A673 (cell line): ENCODE measurements at regions not wholly inside any gene's neighbourhood (a gene's known extent, or its start where the extent isn't known, plus 50 kb on each side); places are given as distances from the start of the nearest gene placed in this dataset.

ENCODE experiments used
- BruUV-seq: library from RNA; stranded (reverse); fragments of 400-500 nt; replicated peaks from 2 replicates; lab custom pipeline; 2021; lab: Mats Ljungman, UMichigan
- CTCF ChIA-PET: fragments of 300-600 bp; sonication (Branson Sonifier 250); formaldehyde crosslinking; loops from one replicate; lab custom pipeline; 2022; ENCODE audit warnings: antibody characterized with exemption; lab: Charles Lee
- POLR2A ChIA-PET: fragments of 300-600 bp; sonication (Branson Sonifier 250); formaldehyde crosslinking; loops from one replicate; lab custom pipeline; 2022; ENCODE audit warnings: antibody characterized with exemption; ENCODE audit not compliant: low non-redundant PET; lab: Charles Lee
- DNase-seq: peaks from one replicate; pipeline ENCODE4 v3.0.0-alpha.2; 2015; ENCODE audit warnings: low spot score
- H3K27ac ChIP-seq: fragments of 200-600 bp; sonication (generic); 2 replicates; pipeline ENCODE4 v1.5.1; 2016; ENCODE audit warnings: mixed run types, low read depth, mild to moderate bottlenecking, mixed read lengths, antibody characterized with exemption, low read length; ENCODE audit not compliant: poor library complexity, severe bottlenecking
- H3K27me3 ChIP-seq: fragments of 200-600 bp; sonication (generic); replicated peaks from 2 replicates; pipeline ENCODE4 v1.6.1; 2017; ENCODE audit warnings: mixed run types, low read depth, mild to moderate bottlenecking, mixed read lengths, antibody characterized with exemption, low read length; ENCODE audit not compliant: insufficient read depth, poor library complexity
- H3K36me3 ChIP-seq: fragments of 200-600 bp; sonication (generic); 2 replicates; pipeline ENCODE4 v1.6.1; 2016; ENCODE audit warnings: mixed run types, mild to moderate bottlenecking, mixed read lengths, antibody characterized with exemption, low read length; ENCODE audit not compliant: insufficient read depth, poor library complexity, severe bottlenecking
- H3K4me1 ChIP-seq: fragments of 200-600 bp; sonication (generic); 2 replicates; pipeline ENCODE4 v1.6.1; 2017; ENCODE audit warnings: mixed run types, mild to moderate bottlenecking, mixed read lengths, antibody characterized with exemption, low read length; ENCODE audit not compliant: insufficient read depth, poor library complexity, severe bottlenecking
- H3K4me3 ChIP-seq: fragments of 200-600 bp; sonication (generic); 2 replicates; pipeline ENCODE4 v1.5.1; 2016; ENCODE audit warnings: low read depth, mixed run types, mild to moderate bottlenecking, mixed read lengths, low read length; ENCODE audit not compliant: poor library complexity, severe bottlenecking
- H3K9me3 ChIP-seq: fragments of 200-600 bp; sonication (generic); 2 replicates; pipeline ENCODE4 v1.6.1; 2016; ENCODE audit warnings: mixed run types, low read depth, mild to moderate bottlenecking, mixed read lengths, antibody characterized with exemption, low read length; ENCODE audit not compliant: poor library complexity, severe bottlenecking
- EZH2 ChIP-seq: fragments of 200-600 bp; sonication (generic); IDR thresholded peaks from 2 replicates; pipeline ENCODE4 v1.6.1; 2017; ENCODE audit warnings: borderline replicate concordance, low read depth, mild to moderate bottlenecking, mixed read lengths, antibody characterized with exemption, low read length; ENCODE audit not compliant: poor library complexity, severe bottlenecking
- intact Hi-C: fragments of 100-400 bp; cut with micrococcal nuclease; formaldehyde crosslinking; loops from one replicate; pipeline ENCODE4 v1.10.0; 2022; ENCODE audit not compliant: unreplicated experiment
- TF ChIP-seq, protein P1 (sequence below): fragments of 300-800, 200-600 bp; sonication (generic); conservative IDR thresholded peaks from 2 replicates; pipeline ENCODE4 v1.5.1; 2017; ENCODE audit warnings: low read depth, mild to moderate bottlenecking, antibody characterized with exemption, low read length, moderate library complexity, mixed read lengths

DNA sequence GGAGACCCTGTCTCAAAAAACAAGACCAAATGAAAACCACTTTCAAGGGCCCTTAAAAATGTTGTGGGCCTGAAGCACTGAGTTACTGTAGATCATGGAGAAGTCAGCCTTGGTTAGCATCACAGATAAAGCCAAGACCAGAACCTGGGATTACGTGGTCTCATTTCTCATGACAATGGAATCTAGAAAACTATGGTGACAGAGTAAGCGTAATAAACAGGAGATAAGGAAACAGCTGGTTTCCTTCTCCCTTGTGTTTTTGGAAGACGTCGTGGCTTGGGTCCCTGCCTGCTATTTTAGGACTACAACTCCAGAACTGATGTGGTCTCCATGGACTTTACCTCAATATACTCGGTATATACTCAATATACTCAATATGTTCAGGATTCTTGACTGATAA, 180.7 kb upstream of the ZFHX3 start:
- H3K27ac ChIP-seq = no peak overlapping the region
- H3K36me3 ChIP-seq = no peaks in the 10 kb centered on the region

DNA sequence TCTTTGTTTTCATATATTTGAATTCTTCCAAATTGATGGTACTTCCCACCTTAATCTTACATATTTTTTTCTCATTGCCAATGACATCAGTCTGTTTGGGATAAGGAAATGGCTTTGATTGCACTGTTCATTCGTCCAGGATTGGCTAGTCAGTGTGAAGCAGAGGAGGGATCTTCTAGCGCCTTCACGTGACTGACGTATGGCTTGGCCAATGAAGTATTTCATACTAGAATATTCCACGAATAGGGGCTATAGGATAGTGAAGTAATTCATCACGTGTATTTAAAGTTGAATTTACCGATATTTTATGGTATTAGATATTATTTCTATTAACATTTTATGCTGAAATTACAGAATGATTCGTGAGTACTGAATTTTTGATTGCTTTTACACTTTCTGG, 178.7 kb upstream of the ZFHX3 start:
- Histone ChIP-seq H3K4me3 (no peak overlapping the region), H3K27me3 (no peaks in the 10 kb centered on the region), H3K27ac (no peak overlapping the region), H3K4me1 (no peaks in the 10 kb centered on the region), H3K36me3 (no peaks in the 10 kb centered on the region), H3K9me3 (no peaks in the 10 kb centered on the region)
- no TSS peak for BruUV-seq
- TF ChIP-seq EZH2 = no peak
- TF ChIP-seq, protein P1, sequence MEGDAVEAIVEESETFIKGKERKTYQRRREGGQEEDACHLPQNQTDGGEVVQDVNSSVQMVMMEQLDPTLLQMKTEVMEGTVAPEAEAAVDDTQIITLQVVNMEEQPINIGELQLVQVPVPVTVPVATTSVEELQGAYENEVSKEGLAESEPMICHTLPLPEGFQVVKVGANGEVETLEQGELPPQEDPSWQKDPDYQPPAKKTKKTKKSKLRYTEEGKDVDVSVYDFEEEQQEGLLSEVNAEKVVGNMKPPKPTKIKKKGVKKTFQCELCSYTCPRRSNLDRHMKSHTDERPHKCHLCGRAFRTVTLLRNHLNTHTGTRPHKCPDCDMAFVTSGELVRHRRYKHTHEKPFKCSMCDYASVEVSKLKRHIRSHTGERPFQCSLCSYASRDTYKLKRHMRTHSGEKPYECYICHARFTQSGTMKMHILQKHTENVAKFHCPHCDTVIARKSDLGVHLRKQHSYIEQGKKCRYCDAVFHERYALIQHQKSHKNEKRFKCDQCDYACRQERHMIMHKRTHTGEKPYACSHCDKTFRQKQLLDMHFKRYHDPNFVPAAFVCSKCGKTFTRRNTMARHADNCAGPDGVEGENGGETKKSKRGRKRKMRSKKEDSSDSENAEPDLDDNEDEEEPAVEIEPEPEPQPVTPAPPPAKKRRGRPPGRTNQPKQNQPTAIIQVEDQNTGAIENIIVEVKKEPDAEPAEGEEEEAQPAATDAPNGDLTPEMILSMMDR = no peak
- CTCF ChIA-PET = no interaction called here
- intact Hi-C loops = no loop called here
- DNase-seq = no peak
- POLR2A ChIA-PET = no interaction called here

More for the DNA sequence above, 180.7 kb upstream of the ZFHX3 start:
- no peak for DNase-seq
- H3K4me3 ChIP-seq = no peak overlapping the region
- no peak for TF ChIP-seq EZH2
- TF ChIP-seq, protein P1 = no peak
- intact Hi-C loops = no loop called here
- BruUV-seq = no TSS peak
- H3K27me3 ChIP-seq = no peaks in the 10 kb centered on the region
- ChIA-PET CTCF (no interaction called here), POLR2A (no interaction called here)
- H3K9me3 ChIP-seq = no peaks in the 10 kb centered on the region
- H3K4me1 ChIP-seq = peaks cover 14% of the 10 kb centered on the region

DNA sequence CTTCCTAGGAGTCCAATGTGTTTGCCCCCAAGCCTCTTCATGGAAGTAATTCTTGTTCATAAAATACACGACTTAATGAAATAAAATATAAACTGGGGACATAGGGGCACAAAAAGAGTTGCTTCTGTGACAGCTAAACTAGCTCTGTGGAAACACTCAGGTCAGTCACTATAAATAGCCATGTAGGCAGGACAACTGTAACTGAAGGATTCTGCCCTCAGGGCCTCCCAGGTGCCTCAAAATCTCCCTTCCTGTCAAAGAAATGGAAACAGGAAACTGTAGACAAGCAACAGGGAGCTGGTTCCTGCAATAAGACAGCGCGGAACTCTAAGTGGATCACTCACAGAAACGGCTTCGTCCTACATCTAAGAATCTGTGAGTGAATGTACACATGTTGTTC, 178.1 kb upstream of the ZFHX3 start:
- H3K4me1 ChIP-seq = no peaks in the 10 kb centered on the region
- CTCF ChIA-PET = no interaction called here
- intact Hi-C loops = no loop called here
- TF ChIP-seq, protein P1 = no peak
- TF ChIP-seq EZH2 = no peak
- no peaks in the 10 kb centered on the region for H3K9me3 ChIP-seq
- H3K27ac ChIP-seq = no peak overlapping the region
- POLR2A ChIA-PET = no interaction called here
- H3K36me3 ChIP-seq = no peaks in the 10 kb centered on the region
- no peak overlapping the region for H3K4me3 ChIP-seq
- no peak for DNase-seq
- no peaks in the 10 kb centered on the region for H3K27me3 ChIP-seq
- BruUV-seq = no TSS peak

DNA sequence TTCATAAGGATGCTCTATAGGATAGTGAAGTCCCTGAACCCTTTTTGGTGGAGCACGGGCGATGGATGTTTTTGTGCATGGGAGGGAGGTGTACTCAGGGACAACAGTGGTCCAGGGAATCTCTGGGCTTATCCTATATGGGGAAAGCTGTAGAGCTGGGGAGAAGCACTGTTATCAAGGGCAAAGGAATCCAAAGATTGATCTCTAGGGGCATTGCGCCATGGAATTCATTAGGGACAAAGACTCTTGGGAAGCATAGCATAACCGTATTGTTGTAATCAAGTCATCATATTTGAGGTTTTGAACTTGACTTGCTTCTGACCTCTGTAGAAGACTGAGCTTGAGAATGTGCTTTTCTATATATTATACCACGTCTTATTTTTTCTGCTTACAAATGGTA, 172.9 kb upstream of the ZFHX3 start:
- H3K9me3 ChIP-seq = no peaks in the 10 kb centered on the region
- no peak for DNase-seq
- no peaks in the 10 kb centered on the region for H3K36me3 ChIP-seq
- BruUV-seq = no TSS peak
- H3K27me3 ChIP-seq = no peaks in the 10 kb centered on the region
- H3K4me3 ChIP-seq = no peak overlapping the region
- TF ChIP-seq EZH2 = no peak
- TF ChIP-seq, protein P1 = no peak
- no peak overlapping the region for H3K27ac ChIP-seq
- intact Hi-C loops = no loop called here
- no peaks in the 10 kb centered on the region for H3K4me1 ChIP-seq
- CTCF ChIA-PET = no interaction called here
- POLR2A ChIA-PET = no interaction called here
